Osteoblast (primary cell): ENCODE measurements at regions not wholly inside any gene's neighbourhood (a gene's known extent, or its start where the extent isn't known, plus 50 kb on each side); places are given as distances from the start of the nearest gene placed in this dataset.

Experiments used
- DNase-seq: peaks from one replicate; pipeline ENCODE4 v3.0.0; 2011; ENCODE audit warnings: low spot score, mixed read lengths; ENCODE audit not compliant: insufficient read length; ENCODE audit errors: missing footprints
- H2AFZ ChIP-seq: 2 replicates; pipeline ENCODE4 v1.6.0; 2011; ENCODE audit warnings: mild to moderate bottlenecking, low read length
- H3K27ac ChIP-seq: 2 replicates; pipeline ENCODE4 v1.5.1; 2011; ENCODE audit warnings: mild to moderate bottlenecking, low read depth, low read length, moderate library complexity
- H3K27me3 ChIP-seq: 2 replicates; pipeline ENCODE4 v1.6.0; 2012; ENCODE audit warnings: mild to moderate bottlenecking, control low read depth, inconsistent platforms, low read length, moderate library complexity; ENCODE audit not compliant: insufficient read depth
- H3K36me3 ChIP-seq: 2 replicates; pipeline ENCODE4 v1.5.1; 2011; ENCODE audit warnings: mild to moderate bottlenecking, low read length, control low read depth, moderate library complexity; ENCODE audit not compliant: insufficient read depth
- H3K4me1 ChIP-seq: 2 replicates; pipeline ENCODE4 v1.5.1; 2011; ENCODE audit warnings: mild to moderate bottlenecking, low read length, control low read depth, moderate library complexity; ENCODE audit not compliant: insufficient read depth
- H3K4me2 ChIP-seq: 2 replicates; pipeline ENCODE4 v1.6.0; 2011; ENCODE audit warnings: mild to moderate bottlenecking, low read length; ENCODE audit not compliant: insufficient read depth
- H3K4me3 ChIP-seq: fragments of 200-600 bp; sonication (generic); 3 replicates; pipeline ENCODE4 v1.5.1; 2012; ENCODE audit warnings: mild to moderate bottlenecking, low read length, inconsistent platforms; ENCODE audit not compliant: insufficient read depth
- H3K79me2 ChIP-seq: 2 replicates; pipeline ENCODE4 v1.6.0; 2012; ENCODE audit warnings: mild to moderate bottlenecking, low read length, control low read depth, inconsistent platforms; ENCODE audit not compliant: insufficient read depth
- H3K9me3 ChIP-seq: 2 replicates; pipeline ENCODE4 v1.5.1; 2011; ENCODE audit warnings: low read depth, low read length, control low read depth
- H4K20me1 ChIP-seq: 2 replicates; pipeline ENCODE4 v1.6.0; 2012; ENCODE audit warnings: mild to moderate bottlenecking, low read length, control low read depth; ENCODE audit not compliant: insufficient read depth
- TF ChIP-seq, protein P1 (sequence below): IDR thresholded peaks from 2 replicates; pipeline ENCODE4 v1.5.1; 2011; ENCODE audit warnings: mild to moderate bottlenecking, low read depth, low read length, moderate library complexity; ENCODE audit errors: extremely low read depth

DNA sequence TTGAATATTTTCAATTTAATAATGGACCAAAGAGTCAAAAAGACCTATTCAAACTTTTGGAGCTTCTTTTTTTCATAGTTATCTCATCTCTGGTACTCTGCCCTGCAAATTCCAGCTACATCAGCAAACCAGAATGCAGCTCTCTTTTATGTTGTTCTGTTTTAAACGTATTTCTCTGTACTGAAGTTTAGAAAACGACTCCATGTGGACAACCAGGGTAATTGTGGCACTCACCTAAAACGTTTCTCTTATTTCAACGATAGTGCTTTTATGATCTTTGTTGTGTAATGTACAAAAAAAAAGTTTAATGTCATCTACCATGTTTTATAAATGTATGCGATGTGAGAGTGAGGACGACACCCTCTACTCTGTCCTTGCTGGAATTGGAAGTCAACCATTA is 1472.3 kb upstream of the GBE1 start:
- DNase-seq: no peak
- no peaks in the 10 kb centered on the region for H3K4me1 ChIP-seq
- H3K79me2 ChIP-seq: no peaks in the 10 kb centered on the region
- no peaks in the 10 kb centered on the region for H3K27me3 ChIP-seq
- H3K27ac ChIP-seq: no peak overlapping the region
- H3K9me3 ChIP-seq: no peaks in the 10 kb centered on the region
- no peaks in the 10 kb centered on the region for H4K20me1 ChIP-seq
- H3K4me2 ChIP-seq: no peak overlapping the region
- H3K4me3 ChIP-seq: no peak overlapping the region
- TF ChIP-seq, protein P1, sequence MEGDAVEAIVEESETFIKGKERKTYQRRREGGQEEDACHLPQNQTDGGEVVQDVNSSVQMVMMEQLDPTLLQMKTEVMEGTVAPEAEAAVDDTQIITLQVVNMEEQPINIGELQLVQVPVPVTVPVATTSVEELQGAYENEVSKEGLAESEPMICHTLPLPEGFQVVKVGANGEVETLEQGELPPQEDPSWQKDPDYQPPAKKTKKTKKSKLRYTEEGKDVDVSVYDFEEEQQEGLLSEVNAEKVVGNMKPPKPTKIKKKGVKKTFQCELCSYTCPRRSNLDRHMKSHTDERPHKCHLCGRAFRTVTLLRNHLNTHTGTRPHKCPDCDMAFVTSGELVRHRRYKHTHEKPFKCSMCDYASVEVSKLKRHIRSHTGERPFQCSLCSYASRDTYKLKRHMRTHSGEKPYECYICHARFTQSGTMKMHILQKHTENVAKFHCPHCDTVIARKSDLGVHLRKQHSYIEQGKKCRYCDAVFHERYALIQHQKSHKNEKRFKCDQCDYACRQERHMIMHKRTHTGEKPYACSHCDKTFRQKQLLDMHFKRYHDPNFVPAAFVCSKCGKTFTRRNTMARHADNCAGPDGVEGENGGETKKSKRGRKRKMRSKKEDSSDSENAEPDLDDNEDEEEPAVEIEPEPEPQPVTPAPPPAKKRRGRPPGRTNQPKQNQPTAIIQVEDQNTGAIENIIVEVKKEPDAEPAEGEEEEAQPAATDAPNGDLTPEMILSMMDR: no peak
- no peak overlapping the region for H2AFZ ChIP-seq
- no peaks in the 10 kb centered on the region for H3K36me3 ChIP-seq

GRCh38 chr3:83230841-83231240 is 1469.4 kb upstream of the GBE1 start:
- H3K9me3 ChIP-seq: no peaks in the 10 kb centered on the region
- TF ChIP-seq, protein P1: no peak
- no peak for DNase-seq
- no peaks in the 10 kb centered on the region for H3K79me2 ChIP-seq
- H3K4me2 ChIP-seq: no peak overlapping the region
- H2AFZ ChIP-seq: no peak overlapping the region
- H3K36me3 ChIP-seq: no peaks in the 10 kb centered on the region
- no peaks in the 10 kb centered on the region for H4K20me1 ChIP-seq
- no peaks in the 10 kb centered on the region for H3K4me1 ChIP-seq
- no peak overlapping the region for H3K27ac ChIP-seq
- H3K4me3 ChIP-seq: no peak overlapping the region
- H3K27me3 ChIP-seq: no peaks in the 10 kb centered on the region

DNA sequence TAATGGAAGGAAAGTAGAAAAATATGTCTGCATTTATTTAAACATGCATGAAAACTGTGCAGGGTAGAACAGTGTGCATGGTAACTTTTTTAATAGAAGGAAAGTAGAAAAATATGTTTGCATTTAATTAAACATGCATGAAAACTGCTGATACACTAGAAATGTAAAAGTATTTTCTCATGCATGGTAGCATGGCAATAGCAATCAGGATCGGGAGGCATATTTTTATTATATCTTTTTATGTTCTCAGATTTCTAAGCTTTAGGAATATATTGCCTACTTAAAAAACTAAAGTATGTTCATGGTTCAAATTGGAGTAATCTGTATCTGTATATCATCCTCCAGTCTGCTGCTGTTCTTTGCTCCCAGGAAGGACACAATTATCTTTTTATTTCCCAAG is 1468.9 kb upstream of the GBE1 start:
- no peaks in the 10 kb centered on the region for H3K9me3 ChIP-seq
- H3K4me3 ChIP-seq: no peak overlapping the region
- no peaks in the 10 kb centered on the region for H3K27me3 ChIP-seq
- H3K36me3 ChIP-seq: no peaks in the 10 kb centered on the region
- no peak overlapping the region for H2AFZ ChIP-seq
- no peak overlapping the region for H3K4me2 ChIP-seq
- no peaks in the 10 kb centered on the region for H3K4me1 ChIP-seq
- no peak for DNase-seq
- no peaks in the 10 kb centered on the region for H3K79me2 ChIP-seq
- TF ChIP-seq, protein P1: no peak
- no peaks in the 10 kb centered on the region for H4K20me1 ChIP-seq
- no peak overlapping the region for H3K27ac ChIP-seq

- Histone ChIP-seq H3K9me3 (peaks cover 8% of the 10 kb centered on the region), H3K4me3 (no peak overlapping the region), H3K79me2 (no peaks in the 10 kb centered on the region), H3K4me1 (no peaks in the 10 kb centered on the region), H3K27ac (no peak overlapping the region), H4K20me1 (no peaks in the 10 kb centered on the region), H3K27me3 (no peaks in the 10 kb centered on the region), H2AFZ (no peak overlapping the region), H3K4me2 (no peak overlapping the region), H3K36me3 (no peaks in the 10 kb centered on the region)
- DNase-seq: no peak
- TF ChIP-seq, protein P1: no peak
These were observed 1465.3 kb upstream of the GBE1 start for GRCh38 chr3:83226751-83227150.
